ENCODE measurements at regions not wholly inside any gene's neighbourhood (a gene's known extent, or its start where the extent isn't known, plus 50 kb on each side); places are given as distances from the start of the nearest gene placed in this dataset.

- TF ChIP-seq CTCF (IDR thresholded peaks at IDR 0.05; ENCODE audit: poor library complexity) (no peak), EZH2 (IDR thresholded peaks at IDR 0.05; ENCODE audit: borderline replicate concordance) (no peak)
These were observed 862.9 kb upstream of the SPRY2 start for GRCh38 chr13:81203783-81204182.

All from hepatocyte (in vitro differentiated cells).